ENCODE measurements at regions not wholly inside any gene's neighbourhood (a gene's known extent, or its start where the extent isn't known, plus 50 kb on each side); places are given as distances from the start of the nearest gene placed in this dataset.
"Not testable (repeated sequence)": the region's sequence is repeated elsewhere in the genome, so short reads cannot be mapped to it uniquely, and the experiment has no call there.

DNA sequence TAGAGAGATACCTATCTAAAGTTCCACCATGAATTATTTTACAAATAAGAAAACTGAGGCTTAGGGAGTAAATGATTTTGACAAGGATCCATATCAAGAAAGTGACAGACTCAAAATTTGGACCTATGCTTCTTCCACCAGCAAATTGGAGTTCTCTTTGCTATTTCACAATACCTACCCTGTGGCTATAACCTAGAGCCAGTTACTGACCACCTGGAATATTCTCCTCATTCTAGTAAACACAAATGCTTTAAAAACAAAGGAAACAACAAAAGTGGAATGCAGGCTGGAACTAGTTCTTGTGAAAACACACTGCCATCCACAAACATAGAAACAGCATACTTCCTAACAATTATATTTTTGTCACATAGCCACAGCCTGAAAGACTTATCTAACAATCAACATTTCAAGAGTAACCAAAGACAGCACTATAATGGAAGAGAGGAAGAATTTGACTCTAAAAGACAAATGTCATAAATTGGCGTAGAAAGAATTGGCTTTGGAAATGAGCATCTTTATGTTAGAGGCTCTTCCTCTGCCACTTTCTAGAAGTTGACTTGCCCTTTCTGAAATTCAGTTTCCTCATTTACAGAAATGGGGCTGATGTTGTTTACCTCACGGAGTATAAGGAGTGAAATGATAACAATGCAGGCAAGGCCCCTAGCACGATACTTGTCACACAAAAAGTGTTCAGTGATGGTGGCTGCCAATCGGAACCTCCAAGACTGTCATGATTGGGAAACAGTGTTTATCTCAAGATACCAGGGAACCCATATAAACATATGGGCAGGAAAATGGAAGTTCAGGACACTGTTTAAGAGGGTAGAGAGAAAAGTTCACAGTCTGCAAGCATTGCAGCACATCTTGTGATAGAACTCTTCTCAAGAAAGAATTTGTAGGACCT is 138.6 kb upstream of the LGR5 start:
- no peak for FAIRE-seq
- DNase-seq (ENCODE audit: low spot score in 2 of 2), result no peak

DNA sequence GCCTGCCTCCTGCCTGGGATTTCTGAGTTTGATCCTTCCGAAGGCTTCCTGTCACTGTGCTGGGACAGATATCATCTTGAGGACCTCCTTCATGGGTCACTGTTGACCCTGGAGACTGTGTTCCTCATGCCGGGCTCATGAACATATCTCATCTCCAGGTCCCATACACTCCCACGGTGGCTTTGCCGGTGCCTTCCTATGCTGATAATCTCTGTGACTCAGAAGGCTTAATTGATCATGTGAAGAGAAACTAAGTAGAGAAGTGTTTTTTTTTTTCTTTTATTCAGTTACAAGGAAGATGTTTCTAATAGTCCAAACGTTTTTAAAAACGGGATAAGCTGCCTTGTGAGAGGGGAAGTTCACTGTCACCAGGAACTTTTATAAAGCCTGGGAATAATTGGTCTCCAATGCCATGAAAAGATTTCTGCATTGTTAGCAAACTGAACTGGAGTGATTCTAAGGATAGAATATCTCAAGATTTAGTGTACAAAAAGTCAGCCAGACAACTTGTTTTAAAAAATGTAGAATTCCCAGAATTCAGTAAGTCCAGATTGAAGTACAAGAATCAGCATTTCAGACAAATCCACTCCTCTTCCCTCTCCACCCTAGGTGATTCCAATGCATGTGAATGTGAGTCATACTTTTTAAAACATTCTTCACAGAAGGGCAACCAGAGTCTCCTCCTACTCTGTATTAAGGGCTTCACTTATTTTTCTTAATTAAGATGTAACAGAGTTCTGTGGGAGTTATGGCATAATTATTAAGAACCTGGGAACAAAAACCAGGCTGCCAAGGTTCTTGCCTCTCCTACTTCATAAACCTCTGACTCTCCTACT is 139.8 kb upstream of the LGR5 start:
- DNase-seq (ENCODE audit: low spot score in 2 of 2) (no peak), FAIRE-seq (no peak)

DNA sequence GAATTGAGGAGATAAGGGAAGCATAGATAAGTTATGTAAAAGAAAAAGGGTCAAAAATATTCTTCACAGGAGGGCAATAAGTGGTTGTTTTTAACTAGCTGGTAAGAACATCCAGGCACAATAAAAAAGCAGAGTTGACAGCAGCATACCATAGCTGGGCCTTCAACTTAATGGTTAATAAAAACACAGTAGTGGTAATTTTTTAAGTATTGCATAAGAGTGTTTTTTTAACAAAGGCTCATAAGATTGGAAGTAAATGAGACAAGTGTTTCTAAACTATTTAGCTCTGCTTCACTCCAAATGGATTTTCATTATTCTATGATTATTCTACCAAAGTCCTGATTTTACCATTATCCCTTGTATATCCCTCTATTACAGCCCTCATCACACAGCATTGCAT is 140.1 kb upstream of the TSPAN8 start:
- FAIRE-seq, result no peak
- DNase-seq (ENCODE audit: low spot score in 2 of 2), result no peak

DNA sequence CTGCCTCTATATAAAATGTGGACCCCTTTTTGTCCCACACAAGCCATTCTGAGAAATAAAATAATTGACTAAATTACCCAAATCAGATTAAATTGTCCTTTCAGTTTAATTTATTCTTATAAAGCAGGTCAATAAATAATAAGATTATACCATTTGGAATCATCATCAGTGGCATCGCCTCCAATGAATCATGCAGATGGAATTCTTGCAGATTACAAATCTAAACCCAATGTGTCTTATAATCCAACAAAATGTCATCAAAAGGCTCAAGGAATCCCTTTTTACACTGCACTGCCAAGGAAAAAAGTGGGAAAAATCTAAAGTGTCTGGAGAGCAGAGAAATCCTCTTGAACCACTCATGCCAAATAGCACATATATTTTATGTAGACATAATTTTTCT is 138.2 kb upstream of the TSPAN8 start:
- FAIRE-seq (no peak), DNase-seq (ENCODE audit: low spot score in 2 of 2) (no peak)

DNA sequence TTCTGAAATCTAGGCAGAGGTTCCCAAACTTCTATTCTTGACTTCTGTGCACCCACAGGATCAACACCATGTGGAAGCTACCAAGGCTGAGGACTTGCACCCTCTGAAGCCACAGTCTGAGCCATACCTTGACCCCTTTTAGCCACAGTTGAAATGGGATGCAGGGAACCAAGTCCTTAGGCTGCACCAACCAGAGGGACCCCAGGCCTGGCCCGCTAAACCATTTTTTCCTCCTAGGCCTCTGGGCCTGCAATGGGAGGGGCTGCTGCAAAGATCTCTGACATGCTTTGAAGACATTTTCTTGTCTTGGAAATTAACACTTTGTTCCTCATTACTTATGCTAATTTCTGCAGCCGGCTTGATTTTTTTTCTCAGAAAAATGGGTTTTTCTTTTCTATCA is 133.9 kb upstream of the TSPAN8 start:
- no peak for DNase-seq (ENCODE audit: low spot score in 2 of 2)
- no peak for FAIRE-seq

DNA sequence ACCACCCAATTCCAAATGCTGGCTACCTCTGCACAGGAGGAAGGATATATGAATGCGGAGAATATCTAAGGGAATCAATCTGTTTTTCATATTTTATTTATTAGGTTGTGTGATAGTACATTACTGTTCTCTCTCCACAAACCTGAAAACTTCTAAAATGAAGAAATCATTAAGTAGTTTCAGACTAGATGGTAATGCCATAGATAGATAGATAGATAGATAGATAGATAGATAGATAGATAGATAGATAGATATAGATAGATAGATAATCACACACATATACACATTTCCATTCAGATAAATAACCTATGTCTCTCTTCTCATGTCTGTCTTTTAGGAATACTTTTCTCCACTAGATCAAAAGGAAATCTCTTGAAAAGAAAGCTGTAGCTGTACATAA is 126.1 kb upstream of the TSPAN8 start:
- no peak for DNase-seq (ENCODE audit: low spot score in 2 of 2)
- FAIRE-seq, result no peak

DNA sequence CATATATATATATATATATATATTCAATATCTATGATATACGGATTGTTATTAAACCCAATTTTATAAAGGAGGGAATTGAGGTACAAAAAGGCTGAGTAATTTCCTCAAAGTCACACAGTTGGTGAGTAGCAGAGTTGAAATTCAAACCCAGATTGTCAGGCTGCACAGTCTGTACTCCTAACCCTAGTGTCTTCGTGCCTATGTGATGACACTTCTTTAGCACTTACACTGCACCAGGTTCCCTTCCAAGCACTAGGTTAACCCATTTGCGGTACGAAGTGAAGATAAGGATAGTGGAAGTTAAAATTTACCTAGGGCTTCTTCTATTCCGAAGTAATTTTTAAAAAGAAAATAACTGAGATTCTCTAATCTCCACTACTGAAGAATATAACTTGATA is 125.1 kb upstream of the TSPAN8 start:
- DNase-seq (ENCODE audit: low spot score in 2 of 2), result no peak
- no peak for FAIRE-seq

DNA sequence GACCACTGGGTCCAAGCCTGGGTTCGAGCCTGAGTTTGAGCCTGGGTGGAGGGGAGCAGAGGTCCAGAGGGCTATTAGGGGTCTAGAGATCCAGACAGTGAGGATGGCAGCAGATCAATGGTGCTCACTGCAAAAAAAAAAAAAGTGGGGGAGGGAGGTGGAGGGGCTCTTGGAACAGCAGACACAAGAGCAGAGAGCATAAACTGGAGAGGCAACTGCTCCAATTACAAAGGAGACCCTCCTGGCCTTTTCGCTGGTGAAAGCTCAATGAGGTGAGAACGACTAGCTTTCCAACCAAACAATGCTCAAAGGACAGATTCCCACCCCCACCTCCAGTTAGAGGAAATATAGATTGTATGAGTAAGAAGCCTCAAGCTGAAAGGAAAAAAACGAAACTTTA is 124.2 kb upstream of the TSPAN8 start:
- DNase-seq (ENCODE audit: low spot score in 2 of 2) (no peak), FAIRE-seq (no peak)

DNA sequence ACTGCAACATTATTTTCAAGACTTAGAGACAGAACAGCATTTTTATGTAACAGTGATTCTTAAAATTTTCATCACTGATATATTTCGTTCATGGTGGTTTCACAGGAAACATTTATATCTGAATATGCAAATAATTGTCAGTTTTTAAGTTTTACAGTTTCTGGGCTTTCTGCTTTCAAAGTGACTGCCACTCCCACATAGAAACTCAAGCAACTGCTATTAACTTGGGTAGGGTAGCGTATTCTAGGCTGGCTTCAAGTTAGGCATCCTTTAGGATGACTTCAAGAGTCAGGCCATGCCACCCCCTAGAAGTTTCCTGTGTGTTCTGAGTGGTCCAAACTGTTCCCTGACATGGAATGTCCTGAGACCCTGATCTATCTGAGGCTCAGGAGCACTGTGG is 123.6 kb upstream of the TSPAN8 start:
- no peak for FAIRE-seq
- no peak for DNase-seq (ENCODE audit: low spot score in 2 of 2)

DNA sequence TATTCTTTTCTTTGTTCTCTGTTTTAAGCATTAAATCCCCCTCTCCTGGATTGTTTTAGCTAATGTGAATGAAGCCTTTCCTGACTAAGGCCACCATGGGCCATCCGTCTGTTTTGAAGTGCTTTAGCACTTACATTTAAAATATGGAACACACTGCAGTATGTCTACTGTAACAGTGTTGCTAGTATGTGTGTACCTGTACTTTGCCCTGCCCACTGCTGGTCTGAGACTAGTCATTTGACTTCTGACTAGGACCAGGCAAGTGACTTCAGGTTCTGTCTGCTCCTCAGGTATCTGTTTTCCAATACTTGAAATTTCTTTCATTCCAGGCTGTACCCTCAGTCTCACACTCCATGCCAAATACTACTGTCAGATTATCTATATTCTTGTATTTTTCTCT is 120.1 kb upstream of the TSPAN8 start:
- FAIRE-seq (no peak), DNase-seq (ENCODE audit: low spot score in 2 of 2) (no peak)

DNA sequence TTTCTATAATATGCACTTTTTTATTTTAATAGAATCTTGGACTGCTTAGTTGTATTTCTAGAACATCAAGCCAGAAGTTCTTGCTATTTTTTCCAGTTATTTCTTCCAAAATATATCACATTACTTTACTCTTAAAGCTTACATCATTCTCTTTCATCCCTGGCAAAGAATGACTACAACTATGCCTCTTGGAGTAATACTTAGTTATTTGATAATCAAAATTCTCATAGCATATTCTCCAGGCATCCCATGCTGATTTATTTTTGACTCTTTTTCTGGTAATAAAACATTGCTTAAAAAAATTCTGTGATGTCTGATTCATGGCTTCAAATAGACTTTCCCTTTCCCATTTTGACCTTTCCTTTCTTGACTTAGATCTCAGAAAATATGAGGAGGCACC is 118.7 kb upstream of the TSPAN8 start:
- DNase-seq (ENCODE audit: low spot score in 2 of 2) (no peak), FAIRE-seq (no peak)

DNA sequence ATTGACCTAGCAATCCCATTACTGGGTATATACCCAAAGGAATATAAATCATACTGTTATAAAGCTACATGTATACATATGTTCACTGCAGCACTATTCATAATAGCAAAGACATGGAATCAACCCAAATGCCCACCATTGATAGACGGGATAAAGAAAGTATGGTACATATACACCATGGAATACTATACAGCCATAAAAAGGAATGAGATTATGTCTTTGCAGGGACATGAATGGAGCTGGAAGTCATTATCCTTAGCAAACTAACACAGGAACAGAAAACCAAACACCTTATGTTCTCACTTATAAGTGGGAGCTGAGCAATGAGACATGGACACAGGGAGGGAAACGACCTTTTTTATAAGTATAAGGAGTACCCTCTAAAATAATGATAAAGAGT is 113.0 kb upstream of the TSPAN8 start:
- FAIRE-seq; DNase-seq (ENCODE audit: low spot score in 2 of 2): not testable (repeated sequence)

DNA sequence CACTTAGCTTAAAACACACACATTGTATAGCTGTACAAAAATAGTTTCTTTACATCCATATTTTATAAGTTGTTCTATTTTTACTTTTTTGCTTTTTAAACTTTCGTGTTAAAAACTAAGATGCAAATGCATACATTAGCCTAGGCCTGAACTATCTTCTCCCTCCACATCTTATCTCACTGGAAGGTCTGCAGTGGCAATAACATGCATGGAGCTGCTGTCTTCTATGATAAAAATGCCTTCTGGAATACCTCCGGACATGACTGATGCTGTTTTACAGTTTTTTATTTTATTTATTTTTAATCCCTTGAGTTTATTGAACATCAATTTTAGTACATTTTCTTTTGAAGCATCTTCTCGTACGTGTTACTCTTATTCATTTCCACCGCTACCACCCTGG is 112.3 kb upstream of the TSPAN8 start:
- FAIRE-seq (no peak), DNase-seq (ENCODE audit: low spot score in 2 of 2) (no peak)

DNA sequence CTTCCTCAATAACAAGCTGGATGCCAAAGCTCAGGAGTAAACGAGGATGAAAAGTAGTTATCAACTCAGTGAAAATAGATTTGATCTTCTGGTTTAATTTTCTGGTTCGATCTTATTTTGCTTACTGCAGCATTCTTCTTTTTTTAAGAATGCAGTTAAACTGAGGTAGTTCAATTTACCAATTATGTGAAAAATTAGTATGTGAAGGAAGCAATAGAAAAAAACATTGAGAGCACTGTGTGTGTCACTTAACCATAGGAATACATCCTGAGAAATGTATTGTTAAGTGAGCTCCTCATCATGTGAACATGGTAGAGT is 111.4 kb upstream of the TSPAN8 start:
- FAIRE-seq, result no peak
- DNase-seq (ENCODE audit: low spot score in 2 of 2), result no peak

DNA sequence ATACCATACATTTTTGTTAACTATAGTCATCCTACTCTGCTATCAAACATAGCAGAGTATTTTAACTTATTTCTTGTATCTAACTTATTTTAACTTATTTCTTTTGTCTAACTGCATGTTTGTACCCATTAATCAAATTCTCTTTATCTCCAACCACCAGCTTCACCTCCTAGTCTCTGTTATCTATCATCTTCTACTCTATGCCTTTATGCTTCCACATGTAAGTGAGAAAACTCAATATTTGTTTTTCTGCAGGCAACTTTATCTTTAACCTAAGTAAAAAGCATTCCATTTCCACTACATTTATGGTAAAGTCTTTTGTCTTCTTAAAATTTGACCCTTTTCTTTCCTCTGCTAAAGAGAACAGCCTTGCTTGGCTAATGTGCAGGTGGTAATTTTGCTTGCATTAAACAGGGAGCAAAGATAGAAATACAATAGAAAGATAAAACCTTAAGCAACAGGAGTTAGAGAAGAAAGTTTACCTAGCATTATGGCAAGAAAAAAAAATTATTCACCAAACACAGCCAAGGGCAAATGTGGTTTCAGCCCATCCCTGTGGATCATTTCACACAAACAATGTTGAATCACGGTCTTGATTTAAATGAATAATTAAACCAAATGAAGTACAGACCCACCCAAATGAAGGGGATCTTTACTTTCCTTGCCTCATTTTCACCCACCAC is 110.9 kb upstream of the TSPAN8 start:
- FAIRE-seq (no peak), DNase-seq (ENCODE audit: low spot score in 2 of 2) (no peak)

DNA sequence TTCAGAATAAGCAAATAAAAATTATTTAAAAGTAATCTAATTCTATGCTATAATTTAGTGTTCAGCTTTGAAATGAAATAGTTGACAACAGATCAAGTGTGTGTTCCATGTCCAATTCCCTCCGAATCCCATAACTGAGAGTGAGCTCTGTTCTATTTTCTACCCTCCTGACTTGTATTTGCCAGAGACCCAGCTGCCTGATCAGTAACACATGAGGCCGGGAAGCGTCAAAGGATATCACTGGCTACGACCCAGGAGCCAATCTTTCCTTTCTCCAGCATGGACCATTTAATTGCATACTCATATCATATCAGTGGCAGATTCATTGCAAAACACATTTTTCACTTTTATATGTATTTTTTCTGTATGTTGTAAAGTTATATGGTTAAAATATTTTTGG is 108.8 kb upstream of the TSPAN8 start:
- FAIRE-seq (no peak), DNase-seq (ENCODE audit: low spot score in 2 of 2) (no peak)

DNA sequence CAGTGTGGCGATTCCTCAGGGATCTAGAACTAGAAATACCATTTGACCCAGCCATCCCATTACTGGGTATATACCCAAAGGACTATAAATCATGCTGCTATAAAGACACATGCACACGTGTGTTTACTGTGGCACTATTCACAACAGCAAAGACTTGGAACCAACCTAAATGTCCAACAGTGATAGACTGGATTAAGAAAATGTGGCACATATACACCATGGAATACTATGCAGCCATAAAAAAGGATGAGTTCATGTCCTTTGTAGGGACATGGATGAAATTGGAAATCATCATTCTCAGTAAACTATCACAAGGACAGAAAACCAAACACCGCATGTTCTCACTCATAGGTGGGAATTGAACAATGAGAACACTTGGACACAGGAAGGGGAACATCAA is 107.9 kb upstream of the TSPAN8 start:
- FAIRE-seq; DNase-seq (ENCODE audit: low spot score in 2 of 2): not testable (repeated sequence)

DNA sequence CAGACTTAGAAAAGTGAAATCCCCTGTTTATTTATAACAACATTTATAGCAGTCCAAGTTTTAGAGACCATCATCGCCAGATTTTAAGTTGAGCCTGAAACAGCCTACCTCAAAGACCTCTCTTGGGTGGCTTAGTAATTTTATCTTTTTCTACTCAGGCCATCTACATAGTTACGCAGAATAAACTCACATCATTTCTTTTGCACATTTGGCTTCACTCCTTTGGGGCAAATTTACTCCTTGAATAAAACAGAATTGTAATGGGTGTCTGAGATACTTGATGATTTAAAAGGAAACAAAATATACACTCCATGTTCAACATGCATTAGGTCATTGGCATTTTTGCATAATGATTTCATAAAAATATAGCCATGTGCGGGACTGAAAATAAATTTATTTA is 104.7 kb upstream of the TSPAN8 start:
- no peak for FAIRE-seq

DNA sequence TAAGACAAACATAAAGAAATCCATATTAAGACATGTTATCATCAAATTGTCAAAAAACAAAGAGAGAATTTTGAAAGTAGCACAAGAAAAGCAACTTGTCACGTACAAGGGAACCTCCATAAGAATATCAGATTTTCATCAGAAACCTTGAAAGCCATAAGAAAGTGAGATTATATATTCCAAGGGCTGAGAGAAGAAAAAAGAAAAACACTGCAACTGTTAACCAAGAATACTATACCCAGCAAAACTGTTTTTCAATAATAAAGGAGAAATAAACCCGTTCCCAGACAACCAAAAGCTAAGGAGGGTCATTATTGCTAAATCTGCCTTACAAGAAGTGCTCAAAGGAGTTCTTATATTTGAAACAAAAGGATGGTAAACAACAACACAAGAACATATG is 94.7 kb upstream of the TSPAN8 start:
- FAIRE-seq (no peak), DNase-seq (ENCODE audit: low spot score in 2 of 2) (no peak)

More for the DNA sequence above, 104.7 kb upstream of the TSPAN8 start:
- no peak for DNase-seq (ENCODE audit: low spot score in 2 of 2)

DNA sequence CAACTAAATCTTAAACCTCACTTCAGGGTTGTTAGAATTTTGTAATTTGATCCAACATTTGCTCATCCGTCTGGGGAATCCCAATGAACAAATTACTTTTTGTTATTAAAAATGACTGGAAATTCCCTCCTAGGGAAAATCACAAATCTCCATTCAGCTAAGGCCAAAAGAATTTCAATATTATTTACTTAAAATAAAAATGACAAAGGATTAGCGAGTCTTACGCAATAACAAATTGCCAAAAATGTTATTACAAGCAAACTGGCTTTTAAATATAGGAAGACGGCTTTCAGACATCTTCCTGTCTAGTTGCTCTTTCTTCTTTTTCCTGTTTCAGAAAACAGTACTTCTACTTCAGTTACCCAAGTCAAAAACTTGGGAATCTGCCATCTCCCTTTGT is 92.4 kb upstream of the TSPAN8 start:
- FAIRE-seq (no peak), DNase-seq (ENCODE audit: low spot score in 2 of 2) (no peak)

DNA sequence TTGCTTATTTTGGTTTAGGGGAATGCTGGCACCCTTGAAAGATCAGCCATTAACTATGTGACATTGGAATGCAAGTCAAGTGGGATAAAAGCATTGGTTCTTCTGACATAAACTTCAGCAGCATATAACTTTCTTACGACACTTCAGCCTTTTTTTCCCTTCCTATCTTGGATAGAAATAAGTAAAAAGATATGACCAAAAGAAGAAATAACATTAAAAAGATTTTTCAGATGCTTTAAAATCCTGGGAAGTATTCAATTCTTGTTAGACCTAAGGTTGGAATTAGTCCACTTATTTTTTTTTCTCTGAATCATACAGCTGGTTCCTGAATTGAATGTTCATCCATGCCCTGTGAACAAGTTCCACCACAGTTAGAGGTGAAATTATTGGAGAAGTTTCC is 85.6 kb upstream of the TSPAN8 start:
- DNase-seq (ENCODE audit: low spot score in 2 of 2) (no peak), FAIRE-seq (no peak)
